Mesenchymal stem cell (in vitro differentiated cells and primary cell): ENCODE measurements at regions not wholly inside any gene's neighbourhood (a gene's known extent, or its start where the extent isn't known, plus 50 kb on each side); places are given as distances from the start of the nearest gene placed in this dataset.

Experiments
- DNase-seq: peaks from one replicate; pipeline ENCODE4 v3.0.0-alpha.2; 2013
- H2AFZ ChIP-seq: one replicate; pipeline ENCODE4 v1.6.1; 2013; ENCODE audit warnings: low read depth, mild to moderate bottlenecking, control low read depth, inconsistent platforms, low read length, moderate library complexity
- H2AK5ac ChIP-seq: 2 replicates; pipeline ENCODE4 v1.6.1; 2013; ENCODE audit warnings: low read length, moderate library complexity, mild to moderate bottlenecking, inconsistent platforms; ENCODE audit not compliant: severe bottlenecking
- H2BK120ac ChIP-seq: one replicate; pipeline ENCODE4 v1.6.1; 2013; ENCODE audit warnings: low read depth, mild to moderate bottlenecking, inconsistent platforms, low read length, moderate library complexity
- H2BK12ac ChIP-seq, 2 experiments: one replicate each; pipeline ENCODE4 v1.6.1; 2013; ENCODE audit warnings: inconsistent platforms in 2 of 2, low read length in 2 of 2, mild to moderate bottlenecking in 2 of 2, moderate library complexity in 2 of 2, control low read depth in 1 of 2
- H2BK15ac ChIP-seq: one replicate; pipeline ENCODE4 v1.6.1; 2013; ENCODE audit warnings: mild to moderate bottlenecking, low read depth, inconsistent platforms; ENCODE audit not compliant: poor library complexity, severe bottlenecking
- H2BK5ac ChIP-seq: 2 replicates; pipeline ENCODE4 v1.6.1; 2013; ENCODE audit warnings: low read depth, mild to moderate bottlenecking, low read length, control low read depth, inconsistent platforms; ENCODE audit not compliant: poor library complexity, severe bottlenecking
- H3K14ac ChIP-seq, 2 experiments: one replicate each; pipeline ENCODE4 v1.6.1; 2013; ENCODE audit warnings: inconsistent platforms in 2 of 2, low read length in 2 of 2, control low read depth in 1 of 2, mild to moderate bottlenecking in 1 of 2, moderate library complexity in 1 of 2
- H3K18ac ChIP-seq, 2 experiments: one replicate each; pipeline ENCODE4 v1.6.1; 2013; ENCODE audit warnings: inconsistent platforms in 2 of 2, low read length in 2 of 2, control low read depth in 1 of 2, low read depth in 1 of 2, mild to moderate bottlenecking in 1 of 2
- H3K23ac ChIP-seq, 2 experiments: one replicate each; pipeline ENCODE4 v1.6.1; 2013; ENCODE audit warnings: inconsistent platforms in 2 of 2, low read length in 2 of 2, mild to moderate bottlenecking in 2 of 2, moderate library complexity in 2 of 2, control low read depth in 1 of 2
- H3K27ac ChIP-seq: 2 replicates; pipeline ENCODE4 v1.5.1; 2013; ENCODE audit warnings: mild to moderate bottlenecking, moderate library complexity, low read length, control low read depth, inconsistent platforms; ENCODE audit not compliant: poor library complexity, severe bottlenecking
- H3K27me3 ChIP-seq, 2 experiments: 2 replicates each; pipeline versions ENCODE4 v1.6.1 to v1.7.0; 2013; ENCODE audit warnings: low read length in 2 of 2, mild to moderate bottlenecking in 2 of 2, moderate library complexity in 2 of 2, control low read depth in 1 of 2, inconsistent platforms in 1 of 2; ENCODE audit not compliant: control insufficient read depth in 1 of 2, insufficient read depth in 1 of 2
- H3K36me3 ChIP-seq, 2 experiments: 2 replicates each; pipeline versions ENCODE4 v1.6.1 to v1.7.0; 2013; ENCODE audit warnings: low read length in 2 of 2, control low read depth in 1 of 2, inconsistent platforms in 1 of 2, low read depth in 1 of 2, mild to moderate bottlenecking in 1 of 2; ENCODE audit not compliant: insufficient read depth in 2 of 2, control insufficient read depth in 1 of 2
- H3K4ac ChIP-seq, 2 experiments: one replicate each; pipeline ENCODE4 v1.6.1; 2013; ENCODE audit warnings: inconsistent platforms in 2 of 2, low read length in 2 of 2, mild to moderate bottlenecking in 2 of 2, moderate library complexity in 2 of 2, control low read depth in 1 of 2, low read depth in 1 of 2
- H3K4me1 ChIP-seq: 2 replicates; pipeline ENCODE4 v1.6.1; 2013; ENCODE audit warnings: low read depth, low read length, control low read depth; ENCODE audit not compliant: control insufficient read depth, insufficient read depth
- H3K4me2 ChIP-seq: 2 replicates; pipeline ENCODE4 v1.6.1; 2013; ENCODE audit warnings: low read length, mild to moderate bottlenecking, inconsistent platforms; ENCODE audit not compliant: poor library complexity, severe bottlenecking
- H3K4me3 ChIP-seq, 2 experiments: 2 replicates each; pipeline versions ENCODE4 v1.5.1 to v1.7.0; 2013; ENCODE audit warnings: low read length in 2 of 2, mild to moderate bottlenecking in 2 of 2, control low read depth in 1 of 2, low read depth in 1 of 2; ENCODE audit not compliant: insufficient read depth in 1 of 2
- H3K79me1 ChIP-seq: replicated peaks from 2 replicates; pipeline ENCODE4 v1.6.1; 2013; ENCODE audit warnings: mild to moderate bottlenecking, control low read depth, low read length, inconsistent platforms; ENCODE audit not compliant: poor library complexity, severe bottlenecking
- H3K9ac ChIP-seq: 2 replicates; pipeline ENCODE4 v1.7.0; 2013; ENCODE audit warnings: mild to moderate bottlenecking, low read length, moderate library complexity
- H3K9me3 ChIP-seq: 2 replicates; pipeline ENCODE4 v1.7.0; 2013; ENCODE audit warnings: mild to moderate bottlenecking, low read length; ENCODE audit not compliant: control insufficient read depth
- H4K8ac ChIP-seq: one replicate; pipeline ENCODE4 v1.6.1; 2013; ENCODE audit warnings: inconsistent platforms, mild to moderate bottlenecking, low read length, moderate library complexity
- H4K91ac ChIP-seq: one replicate; pipeline ENCODE4 v1.6.1; 2013; ENCODE audit warnings: mild to moderate bottlenecking, low read length, inconsistent platforms
- WGBS: methylation state at CpG from one replicate; pipeline ENCODE4 v1.1.7; 2013; ENCODE audit warnings: mixed read lengths; 5-methylcytosine and 5-hydroxymethylcytosine counted together

- no peak overlapping the region for H3K14ac ChIP-seq
- no peak overlapping the region for H3K4ac ChIP-seq
- no peaks in the 10 kb centered on the region for H3K79me1 ChIP-seq
- H2BK120ac ChIP-seq, result no peak overlapping the region
- no peak overlapping the region for H3K27ac ChIP-seq
- H3K36me3 ChIP-seq, result no peaks in the 10 kb centered on the region
- no peaks in the 10 kb centered on the region for H3K27me3 ChIP-seq
- H2BK12ac ChIP-seq, result no peak overlapping the region
- H3K18ac ChIP-seq, result no peak overlapping the region
- no peak overlapping the region for H3K4me3 ChIP-seq
- H2AK5ac ChIP-seq, result no peak overlapping the region
- H3K4me1 ChIP-seq, result peaks cover 13% of the 10 kb centered on the region
- H3K9me3 ChIP-seq, result peaks cover 14% of the 10 kb centered on the region
- no peak overlapping the region for H4K91ac ChIP-seq
- H3K9ac ChIP-seq, result no peak overlapping the region
- H2BK15ac ChIP-seq, result no peak overlapping the region
- no peak overlapping the region for H2BK5ac ChIP-seq
- no peak overlapping the region for H4K8ac ChIP-seq
- no peak overlapping the region for H3K23ac ChIP-seq
- H2AFZ ChIP-seq, result no peak overlapping the region
- no peak overlapping the region for H3K4me2 ChIP-seq
- 81% methylated on average over 3 of the region's 3 CpGs for WGBS
- no peak for DNase-seq
Observed at GRCh38 chr10:78783753-78784152, 285.0 kb upstream of the ZMIZ1 start.

GRCh38 chr10:78784546-78784945 lies 284.2 kb upstream of the ZMIZ1 start:
- DNase-seq, result no peak
- H3K27me3 ChIP-seq, result no peaks in the 10 kb centered on the region
- no peak overlapping the region for H2BK15ac ChIP-seq
- no peak overlapping the region for H4K91ac ChIP-seq
- no peak overlapping the region for H2BK120ac ChIP-seq
- H3K27ac ChIP-seq, result no peak overlapping the region
- 29% methylated on average over 2 of the region's 3 CpGs for WGBS
- no peak overlapping the region for H2AK5ac ChIP-seq
- H3K23ac ChIP-seq, result no peak overlapping the region
- H3K9me3 ChIP-seq, result peaks cover 14% of the 10 kb centered on the region
- no peak overlapping the region for H2BK5ac ChIP-seq
- no peak overlapping the region for H2AFZ ChIP-seq
- no peak overlapping the region for H4K8ac ChIP-seq
- H2BK12ac ChIP-seq, result no peak overlapping the region
- H3K9ac ChIP-seq, result no peak overlapping the region
- peaks cover 5% of the 10 kb centered on the region for H3K4me1 ChIP-seq
- no peaks in the 10 kb centered on the region for H3K36me3 ChIP-seq
- no peak overlapping the region for H3K4me3 ChIP-seq
- H3K79me1 ChIP-seq, result no peaks in the 10 kb centered on the region
- no peak overlapping the region for H3K14ac ChIP-seq
- no peak overlapping the region for H3K4me2 ChIP-seq
- H3K4ac ChIP-seq, result no peak overlapping the region
- H3K18ac ChIP-seq, result no peak overlapping the region

GRCh38 chr10:78785066-78785465 lies 283.7 kb upstream of the ZMIZ1 start:
- H3K36me3 ChIP-seq, result no peaks in the 10 kb centered on the region
- no peak overlapping the region for H4K91ac ChIP-seq
- WGBS, result 85% methylated on average over 2 of the region's 4 CpGs
- no peaks in the 10 kb centered on the region for H3K79me1 ChIP-seq
- H2BK5ac ChIP-seq, result no peak overlapping the region
- H3K4me3 ChIP-seq, result no peak overlapping the region
- H3K23ac ChIP-seq, result no peak overlapping the region
- no peak overlapping the region for H3K27ac ChIP-seq
- no peak overlapping the region for H2BK120ac ChIP-seq
- no peak for DNase-seq
- no peak overlapping the region for H2AFZ ChIP-seq
- peaks cover 5% of the 10 kb centered on the region for H3K4me1 ChIP-seq
- no peak overlapping the region for H3K4me2 ChIP-seq
- no peak overlapping the region for H3K4ac ChIP-seq
- H3K14ac ChIP-seq, result peak overlapping the region in 1 of 2 experiments; percentile 48
- no peak overlapping the region for H3K9ac ChIP-seq
- no peak overlapping the region for H3K18ac ChIP-seq
- no peak overlapping the region for H2BK12ac ChIP-seq
- H3K9me3 ChIP-seq, result peaks cover 14% of the 10 kb centered on the region
- no peaks in the 10 kb centered on the region for H3K27me3 ChIP-seq
- H2AK5ac ChIP-seq, result peak overlapping the region; percentile 31
- H2BK15ac ChIP-seq, result no peak overlapping the region
- no peak overlapping the region for H4K8ac ChIP-seq

GRCh38 chr10:78785991-78786390 lies 282.8 kb upstream of the ZMIZ1 start:
- Histone ChIP-seq H3K23ac (no peak overlapping the region), H3K9me3 (peaks cover 14% of the 10 kb centered on the region), H3K4me2 (no peak overlapping the region), H2AFZ (no peak overlapping the region), H3K4me1 (peaks cover 5% of the 10 kb centered on the region), H4K91ac (no peak overlapping the region), H3K27me3 (no peaks in the 10 kb centered on the region), H3K27ac (no peak overlapping the region), H3K4ac (no peak overlapping the region), H2BK15ac (no peak overlapping the region), H3K4me3 (no peak overlapping the region), H4K8ac (no peak overlapping the region), H2BK120ac (no peak overlapping the region), H3K14ac (no peak overlapping the region), H2BK5ac (no peak overlapping the region), H3K18ac (no peak overlapping the region), H2BK12ac (no peak overlapping the region), H2AK5ac (no peak overlapping the region), H3K79me1 (no peaks in the 10 kb centered on the region), H3K36me3 (no peaks in the 10 kb centered on the region), H3K9ac (no peak overlapping the region)
- WGBS, result 81% methylated on average over 5 of the region's 6 CpGs
- DNase-seq, result no peak
